ENCODE measurements at regions not wholly inside any gene's neighbourhood (a gene's known extent, or its start where the extent isn't known, plus 50 kb on each side); places are given as distances from the start of the nearest gene placed in this dataset.

DNA sequence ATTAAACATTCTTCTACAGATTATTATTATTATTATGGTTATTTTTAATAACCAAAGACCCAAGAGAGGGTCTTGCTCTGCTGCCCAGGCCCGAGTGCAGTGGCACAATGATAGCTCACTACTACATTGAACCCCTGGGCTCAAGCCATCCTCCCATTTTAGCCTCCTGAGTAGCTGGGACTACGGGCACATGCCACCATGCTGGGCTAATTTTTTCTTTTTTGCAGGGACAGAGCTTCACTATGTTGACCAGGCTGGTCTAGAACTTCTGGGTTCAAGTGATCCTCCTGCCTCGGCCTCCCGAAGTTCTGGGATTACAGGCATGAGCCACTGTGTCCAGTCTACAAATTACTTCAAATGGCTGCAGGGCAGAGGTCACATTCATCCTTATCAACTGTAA, 179.8 kb downstream of the KCNRG start:
- no peak for DNase-seq (ENCODE audit: low spot score)

DNA sequence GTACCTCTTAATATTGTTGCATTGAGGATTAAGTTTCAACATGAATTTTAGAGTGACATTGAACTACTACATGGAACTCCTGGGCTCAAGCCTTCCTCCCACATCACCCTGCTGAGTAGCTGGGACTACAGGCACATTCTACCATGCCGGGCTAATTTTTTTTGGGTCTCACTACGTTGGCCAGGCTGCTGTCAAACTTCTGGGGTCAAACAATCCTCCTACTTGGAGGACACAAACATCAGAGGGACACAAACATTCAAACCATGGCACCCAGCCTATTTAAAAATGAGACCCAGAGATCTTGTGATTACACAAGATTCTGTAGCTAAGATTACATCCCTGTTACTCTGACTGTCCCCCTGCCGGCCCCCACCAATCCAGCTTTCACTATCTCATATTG, 180.9 kb downstream of the KCNRG start:
- DNase-seq (ENCODE audit: low spot score), result no peak

DNA sequence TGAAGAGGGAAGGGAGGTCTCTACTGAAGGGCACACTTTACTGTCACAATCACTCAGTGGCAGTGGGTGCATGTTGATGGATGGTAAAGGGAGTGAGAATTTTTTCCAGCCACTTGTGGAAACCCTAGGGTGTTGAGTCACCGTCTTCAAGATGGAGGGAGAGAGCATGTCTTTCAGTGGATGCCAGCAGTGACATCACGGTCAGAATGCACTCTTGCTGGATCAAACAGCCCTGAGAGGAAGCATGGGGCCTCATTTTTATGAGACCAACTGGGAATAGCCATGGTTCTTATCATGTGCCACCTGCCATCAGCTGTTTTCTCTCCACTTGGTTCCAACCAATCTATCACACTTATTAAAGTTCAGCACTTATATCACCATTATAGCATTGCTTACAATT, 182.5 kb downstream of the KCNRG start:
- DNase-seq (ENCODE audit: low spot score), result no peak

DNA sequence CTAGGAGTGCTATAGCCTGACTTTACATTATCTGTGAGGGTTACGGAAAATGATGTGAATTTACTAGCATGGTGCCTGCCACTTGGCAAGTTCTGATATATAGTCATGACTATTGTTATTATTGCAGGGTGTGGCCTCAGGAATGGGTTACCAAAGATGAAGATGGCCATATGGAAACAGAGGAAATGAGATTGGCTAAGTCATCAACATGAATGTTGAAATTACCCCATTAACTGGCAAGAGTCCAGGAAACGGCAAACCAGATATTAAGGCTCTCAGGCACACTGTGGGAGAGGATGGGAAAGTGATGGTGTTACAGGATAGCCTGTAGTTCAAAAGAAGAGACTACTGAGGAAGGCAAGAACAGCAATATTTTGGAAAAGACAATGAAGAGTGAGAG, 183.3 kb downstream of the KCNRG start:
- no peak for DNase-seq (ENCODE audit: low spot score)

DNA sequence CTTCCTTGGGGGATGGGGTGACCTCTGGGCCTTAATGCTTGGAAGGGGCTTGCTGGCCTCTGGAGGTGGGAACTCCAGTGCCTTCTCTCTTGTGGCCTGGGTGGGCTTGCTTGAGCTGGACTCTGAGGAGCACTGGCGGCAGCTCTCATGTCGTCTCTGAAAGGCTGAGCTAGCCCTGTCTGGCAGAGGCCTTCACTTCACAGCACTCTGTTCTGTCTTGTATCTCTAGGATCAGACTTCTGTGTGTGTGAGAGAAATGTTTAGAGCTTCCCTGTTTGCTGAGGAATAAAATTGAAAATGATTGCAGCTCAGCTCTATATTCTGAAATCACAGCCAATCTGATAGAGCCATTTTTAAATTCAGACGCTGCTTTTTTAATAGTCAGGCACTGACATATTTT, 185.3 kb downstream of the KCNRG start:
- DNase-seq (ENCODE audit: low spot score), result no peak

DNA sequence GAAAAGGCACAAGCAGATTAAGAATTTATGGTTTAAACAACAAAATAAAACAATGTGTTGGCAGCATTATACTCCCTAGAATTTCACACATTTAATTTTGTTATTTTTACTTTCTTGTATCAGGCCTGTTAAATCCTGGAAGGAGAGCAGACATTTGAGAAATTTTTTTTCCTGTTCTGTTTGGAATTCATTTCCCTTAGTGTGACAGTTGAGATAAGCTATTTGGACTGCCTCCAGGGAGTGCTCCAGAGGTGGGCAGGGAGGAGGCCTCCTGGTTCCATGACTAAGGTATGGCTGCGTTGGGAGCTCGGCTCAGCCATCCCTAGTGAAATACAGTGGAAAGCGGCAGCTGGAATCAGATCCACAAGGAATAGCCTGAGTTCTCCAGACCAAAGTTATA, 185.7 kb downstream of the KCNRG start:
- no peak for DNase-seq (ENCODE audit: low spot score)

DNA sequence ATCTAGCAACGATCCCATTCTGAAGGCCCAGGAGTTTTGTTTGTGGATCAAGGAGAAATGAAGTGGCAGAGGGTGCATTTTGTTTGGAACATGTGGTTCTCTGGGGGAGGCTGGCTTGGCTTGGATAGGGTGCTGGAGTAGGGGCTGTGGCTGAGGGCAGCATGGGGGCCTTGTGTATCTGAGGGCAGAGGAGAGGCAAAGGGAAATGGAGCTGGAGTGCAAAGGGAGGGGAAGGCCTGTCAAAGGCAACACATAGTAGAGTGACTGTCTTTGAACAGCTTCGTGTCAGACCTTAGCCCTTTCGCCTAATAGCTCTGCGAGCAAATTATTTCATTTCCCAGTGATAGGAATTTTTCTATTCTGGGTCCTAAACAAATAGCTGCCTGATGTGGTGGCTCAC, 187.2 kb downstream of the KCNRG start:
- DNase-seq (ENCODE audit: low spot score), result no peak

DNA sequence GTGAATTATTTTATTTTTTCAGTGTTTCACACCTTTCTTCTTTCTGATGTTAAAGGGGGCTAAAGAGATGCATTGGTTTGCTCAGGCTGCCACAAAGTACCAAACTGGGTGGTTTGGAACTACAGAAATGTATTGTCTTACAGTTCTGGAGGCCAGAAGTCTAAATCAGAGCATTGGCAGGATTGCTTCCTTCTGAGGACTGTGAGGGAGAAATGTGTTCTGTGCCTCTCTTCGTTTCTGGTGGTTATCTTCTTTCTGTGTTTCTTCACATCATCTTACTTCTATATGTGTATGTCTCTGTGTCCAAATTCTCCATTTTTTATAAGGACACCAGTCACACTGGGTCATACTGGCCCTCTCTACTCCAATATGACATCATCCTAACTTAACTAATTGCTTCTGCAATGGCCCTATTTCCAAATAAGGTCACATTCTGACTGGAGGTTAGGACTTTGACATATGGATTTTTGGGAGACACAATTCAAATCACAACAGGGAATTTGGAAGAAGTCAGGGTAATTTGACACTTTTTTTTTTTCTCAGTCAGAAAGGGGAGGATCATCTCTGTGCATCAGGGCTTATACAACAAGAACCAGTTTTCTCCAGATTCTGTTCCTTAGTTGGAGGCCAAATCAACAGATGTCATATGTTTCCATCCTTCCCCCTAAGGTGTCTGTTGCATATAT, 188.2 kb downstream of the KCNRG start:
- no peak for DNase-seq (ENCODE audit: low spot score)

DNA sequence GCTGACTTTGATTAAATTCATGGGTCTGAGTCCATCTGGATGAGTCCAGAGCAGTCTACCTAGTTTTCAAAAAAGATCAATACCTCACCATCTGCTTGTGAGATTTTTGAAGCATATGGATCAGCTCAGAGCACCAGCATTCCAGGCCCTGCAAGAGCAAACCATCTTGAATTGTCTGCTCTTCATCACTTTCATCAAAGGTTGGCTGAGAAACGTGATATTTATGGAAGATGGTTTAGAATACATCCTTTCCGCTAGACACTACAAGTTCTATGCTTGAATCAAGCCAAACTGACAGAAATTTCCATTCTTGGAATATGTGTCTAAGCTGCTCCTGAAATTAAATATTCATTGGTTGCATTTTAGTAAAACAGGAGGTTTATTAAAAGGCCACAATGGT, 190.3 kb downstream of the KCNRG start:
- no peak for DNase-seq (ENCODE audit: low spot score)

DNA sequence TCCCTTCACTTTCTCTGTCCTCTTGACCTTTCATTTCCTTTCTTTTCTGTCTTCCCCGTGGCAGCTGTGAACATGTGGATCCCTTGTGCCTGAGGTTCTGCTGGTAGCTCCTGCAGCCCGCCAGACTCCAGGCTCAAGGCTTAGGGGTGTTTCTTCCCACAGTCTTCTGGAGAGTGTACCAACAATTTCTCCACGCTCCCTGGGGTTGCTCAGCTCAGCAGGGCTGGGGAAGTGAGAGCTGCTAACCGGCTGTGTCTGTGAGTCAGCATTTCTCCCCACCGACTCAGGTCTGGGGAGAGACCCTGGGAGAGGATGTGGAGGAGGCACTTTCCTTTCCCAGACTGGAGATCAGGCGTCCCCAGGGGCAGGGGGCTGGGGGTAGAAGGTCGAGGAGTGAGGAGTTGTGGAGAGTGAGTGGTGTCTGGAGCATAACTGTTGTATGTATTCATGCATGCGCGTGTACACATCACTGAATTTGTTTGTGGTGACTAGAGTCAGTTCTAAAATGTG, 193.6 kb downstream of the KCNRG start:
- DNase-seq (ENCODE audit: low spot score), result peak; percentile 39

DNA sequence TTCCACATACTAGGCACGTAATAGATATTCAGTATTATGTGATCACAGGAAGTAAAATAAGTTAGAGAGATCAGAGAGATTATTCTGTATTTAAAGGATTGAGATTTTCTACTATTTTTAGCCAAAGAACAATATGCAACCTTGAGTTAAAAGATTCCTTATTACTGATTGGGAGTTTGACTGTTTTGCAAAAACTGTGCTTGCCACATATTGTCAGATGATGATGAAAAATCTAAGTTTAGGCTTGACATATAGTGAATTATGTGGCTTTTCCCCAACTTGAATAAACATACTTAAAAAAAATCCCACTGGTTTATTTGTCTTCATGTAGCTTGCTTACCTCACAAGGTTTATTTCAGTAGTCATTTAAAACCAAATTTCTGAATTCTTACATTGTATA, 194.4 kb downstream of the KCNRG start:
- DNase-seq (ENCODE audit: low spot score), result no peak

DNA sequence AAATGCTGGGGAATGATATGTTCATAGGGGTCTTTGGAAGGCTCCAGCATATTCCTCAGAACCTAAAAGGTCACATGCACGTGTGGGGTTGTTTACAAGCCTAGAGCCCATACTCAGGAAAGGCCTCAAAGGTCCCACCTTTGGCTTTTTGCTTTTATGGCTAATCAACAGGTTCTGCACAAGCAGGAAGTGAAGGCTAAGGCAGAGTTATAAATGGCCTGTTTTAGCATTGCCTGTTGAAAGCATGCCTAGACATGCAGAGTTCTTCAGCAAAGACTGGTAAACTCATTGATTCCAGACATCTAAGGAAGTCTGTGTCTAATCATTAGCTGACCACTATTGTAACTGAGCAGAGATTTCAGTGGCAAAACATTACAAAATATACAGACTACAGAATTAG, 198.3 kb downstream of the KCNRG start:
- no peak for DNase-seq (ENCODE audit: low spot score)

DNA sequence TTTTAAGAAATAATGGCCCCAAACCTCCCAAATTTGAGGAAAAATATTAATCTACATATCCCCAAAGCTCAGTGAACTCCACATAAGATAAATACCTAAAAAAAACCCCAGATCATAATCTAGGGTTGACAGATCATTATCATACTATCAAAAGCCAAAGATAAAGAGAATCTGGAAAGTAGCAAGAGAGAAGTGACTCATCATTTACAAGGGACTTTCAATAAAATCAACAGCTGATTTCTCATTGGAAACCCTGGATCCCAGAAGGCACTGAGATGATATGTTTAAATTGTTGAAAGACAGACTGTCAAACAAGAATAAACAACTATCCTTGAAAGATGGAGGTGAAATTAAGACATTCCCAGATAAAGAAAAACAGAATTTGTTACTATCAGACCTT, 199.3 kb downstream of the KCNRG start:
- DNase-seq (ENCODE audit: low spot score), result no peak

DNA sequence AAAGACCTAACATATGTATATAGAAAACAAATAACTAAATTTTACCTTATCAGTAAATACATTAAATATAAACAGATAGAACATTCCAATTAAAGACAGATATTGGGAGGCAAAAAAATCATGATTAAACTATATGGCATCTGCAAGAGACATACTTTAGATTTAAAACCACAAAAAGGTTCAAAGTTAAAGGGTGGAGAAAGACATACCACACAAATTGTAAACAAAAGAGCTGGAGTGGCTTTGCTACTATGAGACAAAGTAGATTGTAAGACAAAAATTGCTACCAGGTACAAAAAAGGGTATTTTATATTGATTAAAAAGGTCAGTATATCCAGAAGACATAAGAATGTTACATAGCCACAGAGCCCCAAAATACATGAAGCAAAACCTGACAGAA, 200.2 kb downstream of the KCNRG start:
- DNase-seq (ENCODE audit: low spot score), result no peak

DNA sequence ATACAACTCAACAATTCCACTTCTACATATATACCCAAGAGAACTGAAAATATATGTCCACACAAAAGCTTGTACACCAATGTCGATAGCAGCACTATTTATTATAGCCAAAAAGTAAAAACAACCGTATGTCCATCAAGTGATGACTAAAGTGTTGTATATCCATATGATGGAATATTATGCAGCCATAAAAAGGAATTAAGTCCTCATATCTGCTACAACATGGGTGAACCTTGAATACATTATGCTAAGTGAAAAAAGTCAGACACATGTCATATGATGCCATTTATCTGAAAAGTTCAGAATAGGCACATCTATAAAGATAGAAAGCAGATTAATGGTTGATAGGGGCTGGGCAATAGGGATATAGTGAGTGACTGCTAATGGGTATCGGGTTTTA, 204.5 kb downstream of the KCNRG start:
- DNase-seq (ENCODE audit: low spot score), result no peak

DNA sequence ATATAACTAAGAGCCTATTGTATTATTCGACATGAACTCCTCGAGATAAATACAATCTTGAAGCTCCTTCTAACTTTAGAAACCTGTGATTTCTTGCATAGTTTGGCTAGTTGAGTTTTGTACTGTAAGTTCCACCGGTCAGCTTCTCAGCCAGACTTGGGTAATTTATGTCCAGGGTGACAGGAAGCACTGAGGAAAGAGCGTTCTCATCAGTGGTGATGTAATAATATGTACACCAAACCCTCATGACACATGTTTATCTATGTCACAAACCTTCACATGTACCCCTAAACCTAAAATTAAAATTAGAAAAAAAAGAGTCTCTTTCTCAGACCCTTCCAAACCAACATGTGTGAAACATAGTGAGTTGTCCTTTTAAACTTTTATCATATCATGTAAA, 205.7 kb downstream of the KCNRG start:
- no peak for DNase-seq (ENCODE audit: low spot score)

DNA sequence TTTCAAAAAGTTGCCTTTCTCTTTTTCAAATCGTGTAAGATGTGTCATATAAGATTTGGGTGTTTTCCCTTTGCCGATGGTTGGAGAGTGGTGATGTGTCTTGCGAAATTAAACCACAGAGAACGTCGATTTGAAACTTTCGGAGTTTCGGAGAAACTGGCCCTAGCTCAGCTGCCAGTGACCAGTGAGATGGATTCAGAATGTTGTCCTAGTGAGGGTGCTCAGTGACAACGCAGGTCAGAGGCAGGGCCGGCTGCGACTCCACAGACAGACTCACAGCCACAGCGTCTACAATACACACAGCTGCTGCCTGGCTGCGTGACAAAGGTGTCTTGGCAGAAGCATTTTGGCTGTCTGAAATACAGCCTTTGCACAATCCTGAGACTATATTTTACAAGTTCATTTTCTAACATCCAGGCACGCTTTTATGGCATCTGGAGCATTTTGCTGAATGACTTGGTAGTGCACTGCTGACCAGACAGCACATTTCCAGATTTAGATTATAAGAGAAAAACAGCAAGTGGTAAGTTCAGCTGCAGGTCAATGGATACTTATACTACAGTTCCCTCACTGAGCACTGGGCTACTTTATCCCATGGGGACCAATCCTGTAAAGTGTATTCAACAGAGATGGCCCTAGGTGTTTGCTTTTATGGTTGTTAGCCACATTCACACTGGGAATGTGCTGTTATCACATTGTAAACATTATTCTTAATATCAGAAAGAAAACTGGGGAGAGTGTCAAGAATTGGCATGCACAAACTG, 207.5 kb downstream of the KCNRG start:
- DNase-seq (ENCODE audit: low spot score), result no peak

DNA sequence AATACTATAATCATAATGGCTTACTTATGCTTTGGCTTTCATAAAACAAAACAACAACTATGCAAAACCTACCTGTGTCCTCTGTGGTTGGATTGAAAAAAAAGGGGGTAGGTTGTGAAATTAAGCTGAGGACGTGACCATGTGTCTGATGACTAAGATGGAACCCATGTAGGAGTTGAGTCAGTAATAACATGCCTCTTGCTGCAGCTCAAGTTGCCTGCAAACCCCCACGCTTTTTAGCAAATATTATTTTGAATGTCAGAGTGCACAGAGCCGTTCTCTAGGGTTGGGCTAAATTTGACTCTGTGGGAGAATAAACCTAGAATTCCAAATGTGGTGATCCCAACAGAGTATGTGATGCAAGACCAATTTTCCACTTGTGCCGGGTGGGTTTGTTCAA, 209.3 kb downstream of the KCNRG start:
- no peak for DNase-seq (ENCODE audit: low spot score)

DNA sequence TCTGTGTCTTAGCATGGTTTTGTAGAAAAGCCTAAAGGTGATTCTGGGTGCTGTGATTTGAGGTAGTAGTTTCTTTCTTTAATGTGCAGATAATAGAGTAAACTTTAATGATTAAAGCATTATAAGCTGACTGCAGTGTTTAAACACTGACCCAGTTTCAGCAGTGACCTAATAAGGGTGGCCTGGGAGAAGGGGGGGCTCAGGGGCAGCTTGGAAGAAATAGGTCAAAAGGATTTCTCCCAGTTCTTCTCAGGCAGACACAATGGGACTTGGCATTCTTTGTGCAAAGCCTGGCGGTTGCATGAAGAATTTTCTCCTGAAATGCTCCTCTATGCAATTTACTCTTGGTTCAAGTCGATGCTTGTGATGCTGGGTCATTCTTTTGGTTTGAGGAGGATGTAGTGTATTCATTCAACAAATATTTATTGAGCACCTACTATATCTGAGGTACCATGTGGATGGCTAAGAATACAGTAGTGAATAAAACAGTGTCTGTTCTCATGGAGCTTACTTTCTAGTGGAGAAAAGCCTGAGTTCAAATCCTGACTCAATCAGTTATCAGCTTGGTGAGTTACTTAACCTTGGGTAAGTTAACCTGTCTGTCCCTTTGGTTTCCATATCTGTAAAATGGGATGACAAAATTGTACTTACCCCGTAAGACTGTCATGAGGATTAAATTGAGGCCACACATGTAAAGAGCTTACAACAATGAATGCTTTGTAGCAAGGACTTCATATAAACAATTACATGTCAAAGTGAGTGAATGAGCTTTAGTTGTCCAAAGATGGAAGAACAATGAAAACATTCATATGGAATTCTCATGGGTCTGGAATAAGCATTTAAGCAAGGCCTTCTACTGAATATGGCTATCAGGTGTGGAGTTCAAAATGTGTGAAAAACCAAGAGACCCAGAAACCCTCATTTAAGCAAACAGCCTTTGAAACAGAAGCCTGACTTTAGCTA, 210.2 kb downstream of the KCNRG start:
- DNase-seq (ENCODE audit: low spot score), result no peak

DNA sequence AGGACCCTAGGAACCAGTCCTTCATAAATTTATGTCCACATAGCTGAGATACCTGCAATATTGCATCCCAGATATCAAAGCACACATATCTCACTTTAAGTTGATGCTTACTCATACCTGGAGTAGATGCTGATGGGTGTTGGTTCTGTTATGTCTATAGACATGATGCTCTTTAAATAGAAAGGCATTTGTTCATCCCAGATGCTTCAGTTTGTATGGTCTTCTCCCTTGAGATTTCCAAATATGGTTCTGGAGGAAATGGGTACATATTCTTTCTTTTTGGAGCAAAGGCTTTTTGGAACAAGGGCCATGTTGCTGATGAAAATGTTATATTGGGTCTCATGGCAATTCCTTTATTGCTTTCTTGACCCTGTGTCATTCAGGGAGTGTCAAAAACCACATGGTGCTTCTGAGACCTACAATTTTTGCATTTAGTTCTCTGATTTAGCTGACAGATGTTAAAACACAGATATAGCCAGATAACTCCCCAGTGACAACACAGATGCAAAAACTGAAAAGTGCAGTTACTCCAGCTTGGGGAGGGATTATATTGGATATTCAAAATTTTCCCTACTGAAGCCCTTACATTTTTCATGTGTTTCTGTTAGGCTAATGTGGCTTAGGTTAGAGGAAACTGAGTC, 211.4 kb downstream of the KCNRG start:
- no peak for DNase-seq (ENCODE audit: low spot score)

DNA sequence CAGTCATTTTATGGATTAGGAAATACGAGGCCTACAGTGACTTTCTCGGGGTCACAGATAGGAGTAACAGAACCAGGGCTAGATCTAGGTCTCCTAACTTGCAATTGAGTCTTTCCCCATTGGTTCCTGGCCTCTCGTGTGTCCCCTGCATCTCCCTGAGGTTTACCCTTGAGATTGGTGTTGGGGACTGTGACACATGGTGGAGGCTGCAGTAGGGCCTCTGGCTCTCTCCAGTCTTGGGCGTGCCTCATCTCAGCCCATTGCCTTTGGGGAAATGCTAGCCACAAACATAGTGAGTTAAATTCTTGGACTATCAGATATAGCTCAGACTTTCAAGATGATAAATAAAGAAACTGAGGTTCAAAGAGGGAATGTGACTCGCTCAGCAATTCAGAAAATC, 212.1 kb downstream of the KCNRG start:
- no peak for DNase-seq (ENCODE audit: low spot score)

DNA sequence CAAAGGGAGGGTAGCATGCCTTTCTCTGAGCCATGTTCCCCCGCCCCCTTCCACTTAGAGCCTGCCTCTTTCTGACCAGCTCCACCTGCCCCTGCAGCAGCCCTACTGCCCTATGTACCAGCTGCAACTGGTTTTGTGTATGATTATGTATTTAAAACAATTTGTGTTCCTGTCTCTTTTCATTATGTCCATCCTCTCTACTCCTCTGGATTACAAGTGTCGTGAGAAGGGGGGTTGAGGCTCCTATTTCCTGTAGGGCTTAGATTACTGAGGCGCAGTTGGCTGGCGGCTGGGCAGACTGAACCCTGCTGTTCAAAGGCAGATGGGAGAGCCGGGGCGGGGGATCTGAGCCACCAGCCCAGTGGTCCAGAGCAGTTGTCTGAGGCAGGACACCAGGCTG, 213.3 kb downstream of the KCNRG start:
- no peak for DNase-seq (ENCODE audit: low spot score)

Data from germinal center (tissue), 1 donor.